GM04504 (cell line): ENCODE measurements at regions not wholly inside any gene's neighbourhood (a gene's known extent, or its start where the extent isn't known, plus 50 kb on each side); places are given as distances from the start of the nearest gene placed in this dataset.
"Not testable (repeated sequence)": the region's sequence is repeated elsewhere in the genome, so short reads cannot be mapped to it uniquely, and the experiment has no call there.

Source experiments
- DNase-seq: peaks from one replicate; pipeline ENCODE4 v3.0.0-alpha.2; 2012; ENCODE audit warnings: low read depth

DNA sequence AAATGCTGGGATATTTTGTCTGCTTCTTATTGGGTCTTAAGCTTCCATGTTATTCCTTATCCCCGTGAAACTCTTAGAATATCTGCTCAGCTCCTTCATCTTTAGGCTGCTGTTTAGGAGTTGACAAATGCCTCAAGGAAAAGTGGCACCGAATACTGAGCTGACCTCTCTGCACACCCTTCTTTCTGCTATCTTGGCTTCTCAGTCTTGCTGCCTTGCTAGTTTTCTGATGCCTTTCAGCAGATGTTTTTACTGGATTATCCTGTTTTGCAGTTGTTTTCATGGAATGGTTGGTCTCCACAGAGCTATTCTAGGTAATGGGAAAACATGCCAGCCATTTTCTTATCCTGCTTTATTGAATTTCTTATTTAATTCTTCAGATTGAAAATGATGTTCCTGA lies 86.3 kb downstream of the GYPE start:
- no peak for DNase-seq

DNA sequence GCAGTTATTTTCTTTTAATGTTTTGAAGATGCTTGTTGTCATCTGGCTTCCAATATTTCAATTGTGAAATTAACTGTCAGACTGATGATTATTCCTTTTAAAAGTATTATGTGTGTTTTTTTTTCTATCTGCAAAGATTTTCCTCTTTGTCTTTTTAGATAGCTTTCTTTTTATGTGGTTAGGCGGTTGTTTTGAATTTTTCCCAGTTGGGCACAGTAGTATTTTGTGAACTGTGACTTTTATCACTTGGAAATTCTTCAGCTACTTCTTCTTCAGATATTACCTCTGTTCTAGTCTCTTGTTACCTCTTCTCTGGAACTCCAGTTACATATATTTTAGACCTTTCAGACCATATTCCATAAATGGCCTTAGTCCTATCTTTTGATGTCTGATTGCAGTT lies 87.5 kb downstream of the GYPE start:
- DNase-seq = not testable (repeated sequence)

DNA sequence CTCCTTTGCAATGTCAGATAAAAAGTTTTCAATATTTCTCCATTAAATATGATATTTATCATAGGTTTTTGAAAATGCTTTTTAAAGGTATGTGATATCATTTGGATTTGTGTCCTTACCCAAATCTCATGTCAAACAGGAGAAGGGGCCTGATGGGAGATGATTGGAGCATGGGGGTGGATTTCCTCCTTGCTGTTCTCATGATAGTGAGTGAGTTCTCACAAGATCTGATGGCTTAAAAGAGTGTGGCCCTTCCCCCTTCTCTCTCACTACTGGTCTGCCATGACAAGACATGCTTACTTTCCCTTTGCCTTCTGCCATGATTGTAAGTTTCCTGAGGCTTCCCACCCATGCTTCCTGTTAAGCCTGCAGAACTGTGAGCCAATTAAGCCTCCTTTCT lies 90.0 kb downstream of the GYPE start:
- DNase-seq = not testable (repeated sequence)

DNA sequence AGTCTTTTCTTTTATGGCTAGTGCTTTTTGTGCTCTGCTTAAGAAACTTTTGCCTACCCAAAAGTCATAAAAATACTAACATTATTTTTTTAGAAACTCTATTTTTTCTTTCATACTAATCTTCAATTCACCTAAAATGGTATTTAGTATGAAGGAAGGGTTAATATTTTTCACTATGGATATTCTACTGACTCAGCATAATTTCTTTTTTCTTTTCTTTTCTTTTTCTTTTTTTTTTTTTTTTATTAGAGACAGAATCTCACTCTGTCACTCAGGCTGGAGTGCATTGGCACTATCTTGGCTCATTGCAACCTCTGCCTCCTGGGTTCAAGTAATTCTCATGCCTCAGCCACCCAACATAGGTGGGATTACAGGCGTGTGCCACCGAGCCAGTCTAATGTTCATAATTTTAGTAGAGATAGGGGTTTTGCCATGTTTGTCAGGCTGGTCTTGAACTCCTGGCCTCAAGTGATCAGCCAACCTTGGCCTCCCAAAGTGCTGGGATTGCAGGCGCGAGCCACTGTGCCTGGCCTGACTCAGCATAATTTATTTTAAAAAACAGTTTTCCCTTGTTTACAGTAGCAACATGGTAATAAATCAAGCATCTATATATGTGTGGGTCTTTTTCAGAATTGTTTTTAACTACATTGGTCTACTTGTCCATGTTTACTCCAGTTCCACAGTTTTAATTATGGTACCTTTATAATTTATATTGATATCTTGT lies 91.8 kb downstream of the GYPE start:
- not testable (repeated sequence) for DNase-seq

DNA sequence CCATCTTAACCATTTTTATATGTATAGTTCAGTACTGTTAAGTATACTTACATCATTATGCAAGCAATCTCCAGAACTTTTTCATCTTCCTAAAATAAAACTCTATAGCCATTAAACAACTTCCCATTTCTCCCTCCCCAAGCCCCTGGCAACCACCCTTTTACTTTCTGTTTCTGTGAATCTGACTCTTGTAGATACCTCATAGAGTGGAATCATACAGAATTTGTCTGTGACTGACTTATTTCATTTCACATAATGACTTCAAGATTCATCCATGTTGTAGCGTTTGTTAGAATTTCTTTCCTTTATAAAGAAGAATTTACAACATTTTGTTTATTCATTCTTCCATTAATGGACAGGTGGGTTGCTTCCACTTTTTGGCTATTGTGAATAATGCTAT lies 91.2 kb upstream of the FREM3 start:
- not testable (repeated sequence) for DNase-seq

DNA sequence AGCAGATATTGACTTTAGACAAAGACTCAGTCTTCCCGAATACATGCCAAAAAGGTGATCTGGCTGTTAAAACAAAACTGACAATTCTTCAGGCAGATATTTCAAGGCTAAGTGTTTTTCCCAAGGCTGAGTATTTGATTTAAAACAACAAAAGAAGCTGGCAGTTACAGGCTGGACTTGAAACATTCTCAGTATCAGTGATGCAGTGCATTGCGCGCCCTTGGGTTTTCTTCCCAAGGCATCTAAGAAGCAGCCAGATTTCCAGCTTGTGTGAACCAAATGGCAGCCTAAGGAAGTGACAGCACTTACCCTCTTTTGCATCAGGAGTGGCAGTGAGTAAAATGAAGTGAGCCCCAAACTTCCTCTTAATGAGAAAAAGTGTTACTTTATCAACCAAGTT lies 90.0 kb upstream of the FREM3 start:
- DNase-seq = not testable (repeated sequence)

DNA sequence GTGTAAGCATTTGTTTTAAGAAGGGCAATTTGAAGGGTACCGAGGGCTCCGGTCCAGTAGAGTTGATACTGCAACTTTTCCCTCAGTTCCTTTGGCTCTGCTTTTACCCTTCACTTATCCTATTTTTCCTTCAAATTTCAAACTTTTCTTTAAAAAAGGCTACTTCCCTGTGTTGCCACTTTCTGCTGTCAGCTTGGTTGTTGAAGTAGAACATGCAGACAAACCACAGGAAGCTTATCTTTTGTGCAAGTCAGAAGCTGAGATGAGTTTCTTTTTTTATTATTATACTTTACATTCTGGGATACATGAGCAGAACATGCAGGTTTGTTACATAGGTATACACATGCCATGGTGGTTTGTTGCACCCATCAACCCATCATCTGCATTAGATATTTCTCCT lies 89.1 kb upstream of the FREM3 start:
- DNase-seq = not testable (repeated sequence)

DNA sequence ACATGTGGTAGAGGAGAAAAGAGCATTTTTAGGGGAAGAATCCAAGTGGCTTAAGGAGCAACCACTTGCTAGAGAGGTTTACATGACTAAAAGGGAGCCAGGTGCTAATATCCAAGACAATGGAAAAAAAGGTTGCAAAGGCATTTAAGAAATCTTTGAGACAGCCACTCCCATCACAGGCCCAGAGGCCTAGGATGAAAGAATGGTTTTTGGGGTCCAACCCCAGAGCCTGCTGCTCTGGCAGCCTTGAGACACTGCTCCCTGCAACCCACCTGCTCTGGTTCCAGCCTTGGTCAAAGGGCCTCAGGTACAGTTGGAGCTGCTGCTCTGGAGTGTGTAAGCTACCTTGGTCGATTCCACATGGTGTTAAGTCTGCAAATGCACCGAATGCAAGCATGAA lies 84.1 kb upstream of the FREM3 start:
- DNase-seq = no peak

DNA sequence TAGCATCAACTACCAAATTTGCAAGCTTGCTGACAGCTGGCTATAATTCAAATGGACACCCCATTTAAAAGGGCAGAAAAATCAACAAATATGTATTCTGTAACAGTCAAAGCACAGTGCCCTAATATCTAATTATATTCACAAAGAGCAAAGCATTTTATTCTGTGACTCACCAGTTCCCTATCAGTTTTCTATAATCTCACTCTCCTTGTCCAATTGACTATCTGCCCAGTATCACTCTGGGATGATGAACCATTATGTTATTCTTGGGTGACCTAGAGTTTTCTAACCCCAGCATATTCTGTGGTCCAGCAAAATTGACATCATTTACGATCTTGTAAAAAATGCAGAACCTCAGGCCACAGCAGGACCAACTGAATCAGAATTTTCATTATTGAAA lies 82.0 kb upstream of the FREM3 start:
- no peak for DNase-seq

DNA sequence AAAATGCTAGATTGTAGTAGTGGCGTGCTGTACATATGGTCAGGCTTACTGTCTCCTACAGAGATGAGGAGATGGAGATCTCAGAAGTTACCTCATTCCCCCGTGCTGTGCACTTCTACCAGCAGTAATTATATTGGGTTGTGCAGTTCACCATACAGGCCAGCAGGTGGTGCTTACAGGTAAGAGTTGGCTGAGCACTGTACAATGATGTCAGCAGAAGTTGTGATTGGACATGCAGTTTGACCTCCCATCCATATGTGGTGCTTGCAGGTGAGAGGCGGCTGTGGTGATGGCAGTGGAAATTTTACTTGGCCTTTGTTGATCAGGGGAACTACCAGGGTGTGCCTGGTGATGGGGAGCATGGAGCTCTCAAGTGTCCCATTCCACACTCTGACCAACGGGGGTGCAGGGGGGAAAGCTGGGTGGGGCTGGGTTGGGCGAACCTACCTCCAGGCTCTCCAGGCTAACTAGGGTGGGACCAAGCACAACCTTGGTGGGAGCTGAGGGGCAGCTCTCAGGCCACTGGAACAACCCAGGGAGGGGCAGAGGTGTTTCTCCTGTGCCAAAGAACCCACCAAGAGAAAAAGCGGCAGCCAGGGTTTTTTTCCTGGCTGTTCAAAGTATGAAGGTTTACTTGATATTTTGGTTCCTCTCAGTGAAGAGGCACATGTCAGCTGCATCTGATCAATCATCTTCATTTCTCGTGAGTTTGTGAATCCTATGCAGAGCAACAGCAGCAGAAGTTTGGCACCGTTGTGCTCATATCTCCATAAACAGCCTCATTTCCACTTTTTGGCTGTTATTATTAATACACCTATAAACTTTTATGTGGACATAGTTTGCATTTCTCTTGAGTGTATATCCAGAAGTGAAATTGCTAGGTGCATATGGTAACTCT lies 73.8 kb upstream of the FREM3 start:
- DNase-seq = peak; percentile 17

DNA sequence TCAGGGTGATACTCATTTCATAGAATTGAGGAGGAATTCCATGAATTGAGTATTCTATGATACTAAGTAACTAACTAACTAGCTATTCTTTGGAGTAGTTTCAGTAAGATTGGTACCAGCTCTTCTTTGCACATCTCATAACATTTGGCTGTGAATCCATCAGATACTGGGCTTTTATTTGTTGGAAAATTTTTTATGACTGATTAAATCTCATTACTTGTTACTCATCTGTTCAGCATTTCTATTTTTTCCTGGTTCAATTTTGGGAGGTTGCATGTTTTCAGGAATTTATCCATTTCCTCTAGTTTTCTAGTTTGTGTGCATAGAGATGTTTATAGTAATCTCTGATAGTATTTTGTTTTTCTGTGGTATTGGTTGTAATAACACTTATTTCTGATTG lies 70.8 kb upstream of the FREM3 start:
- DNase-seq = no peak

DNA sequence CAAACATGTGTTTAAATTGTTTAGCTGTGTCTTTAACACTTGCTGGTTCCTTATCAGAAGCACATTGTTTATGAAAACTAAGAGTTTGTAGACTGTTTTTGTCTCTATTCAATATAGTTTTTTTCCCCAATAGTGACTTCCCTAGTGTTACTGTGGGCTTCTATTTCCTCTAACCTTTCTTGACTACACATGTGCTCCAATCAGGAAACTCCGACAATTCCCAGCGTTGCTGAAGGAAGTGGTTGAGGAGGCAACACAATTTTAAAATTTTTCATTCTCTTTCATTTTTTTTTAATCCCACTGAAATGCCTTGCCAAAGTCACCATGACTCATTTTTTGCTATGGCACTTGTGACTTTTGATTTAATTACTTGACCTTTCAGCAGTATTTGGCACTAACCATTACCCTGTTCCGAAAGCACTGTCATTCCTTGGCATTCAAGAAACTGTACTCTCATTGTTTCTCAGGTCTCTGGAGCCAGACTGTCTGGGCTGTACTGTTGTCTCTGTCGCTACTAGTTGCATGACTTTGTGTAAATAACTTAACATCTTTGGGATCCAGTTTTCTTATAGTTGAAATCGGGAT lies 67.6 kb upstream of the FREM3 start:
- DNase-seq = peak; percentile 16

DNA sequence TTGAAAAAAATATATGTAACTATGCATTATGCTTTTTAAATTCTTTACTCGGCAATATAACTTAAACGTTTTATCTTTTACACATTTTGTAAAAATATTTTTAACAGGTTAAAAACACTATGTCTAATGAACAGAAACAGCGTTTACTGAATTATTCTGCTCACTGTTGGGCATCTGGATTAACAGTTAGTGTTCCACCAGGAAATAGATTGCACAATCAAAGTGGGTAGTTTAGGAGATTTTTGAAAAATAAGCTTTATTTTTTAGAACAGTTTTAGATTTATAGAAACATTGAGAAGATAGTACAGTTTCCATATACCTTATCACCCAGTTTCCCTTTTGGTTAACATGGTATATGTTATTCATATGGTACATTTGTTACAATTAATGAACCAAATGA lies 63.1 kb upstream of the FREM3 start:
- DNase-seq = no peak

DNA sequence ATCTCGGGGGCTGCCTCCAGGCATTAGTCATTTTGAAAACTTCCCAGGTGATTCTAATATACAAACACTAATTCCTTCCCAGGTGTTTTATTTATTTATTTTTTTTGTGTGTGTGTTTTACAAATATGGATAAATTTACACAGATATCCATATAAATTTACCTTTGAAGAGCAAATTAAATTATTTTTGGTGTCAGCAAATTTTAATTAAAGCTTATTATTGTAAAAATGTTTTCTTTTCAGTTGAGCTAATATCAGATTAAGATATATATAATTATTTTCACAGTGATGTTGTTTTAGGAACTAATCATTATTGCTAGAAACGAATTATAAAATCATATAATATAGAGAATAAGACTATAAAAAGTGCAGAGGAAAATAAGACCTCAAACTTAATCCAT lies 62.0 kb upstream of the FREM3 start:
- DNase-seq = no peak
